GM12891 (cell line): ENCODE measurements at regions not wholly inside any gene's neighbourhood (a gene's known extent, or its start where the extent isn't known, plus 50 kb on each side); places are given as distances from the start of the nearest gene placed in this dataset.

Source experiments
- PAX5 ChIP-seq: IDR thresholded peaks from 2 replicates; pipeline ENCODE4 v1.6.1; 2011; ENCODE audit warnings: low read length, moderate library complexity, mild to moderate bottlenecking; ENCODE audit not compliant: insufficient read depth, severe bottlenecking
- POLR2A ChIP-seq: IDR thresholded peaks from 2 replicates; pipeline ENCODE4 v1.6.1; 2011; ENCODE audit warnings: low read depth, low read length, control low read depth
- POLR2AphosphoS5 ChIP-seq: IDR thresholded peaks from 2 replicates; pipeline ENCODE4 v1.6.1; 2011; ENCODE audit warnings: low read depth, low read length, control low read depth
- POU2F2 ChIP-seq: IDR thresholded peaks from 2 replicates; pipeline ENCODE4 v1.6.1; 2011; ENCODE audit warnings: low read depth, mild to moderate bottlenecking, control low read depth, low read length, moderate library complexity
- SPI1 ChIP-seq: IDR thresholded peaks from 2 replicates; pipeline ENCODE4 v1.6.1; 2011; ENCODE audit warnings: low read depth, low read length, control low read depth
- TAF1 ChIP-seq: IDR thresholded peaks from 2 replicates; pipeline ENCODE4 v1.6.1; 2011; ENCODE audit warnings: low read depth, low read length, control low read depth

DNA sequence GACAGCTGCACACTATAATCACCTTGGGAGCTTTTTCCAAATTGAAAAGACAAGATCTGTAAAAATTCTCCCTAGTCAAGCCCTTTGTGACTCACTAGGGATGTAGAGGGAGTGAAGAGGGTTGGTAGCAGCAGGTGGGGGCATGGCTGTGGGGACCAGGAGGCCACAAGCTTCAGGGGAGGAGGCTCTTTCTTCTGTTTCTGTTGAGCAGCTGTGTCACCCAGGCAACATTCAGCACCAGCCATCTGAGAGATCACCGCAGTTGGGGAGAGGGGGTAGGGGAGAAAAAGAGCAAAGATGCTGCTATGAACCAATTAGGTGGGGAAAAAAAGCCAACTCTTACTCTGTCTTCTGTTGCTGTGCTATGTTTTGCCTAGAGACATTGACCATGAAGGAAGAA is 352.3 kb upstream of the MEIS1 start:
- TF ChIP-seq POLR2A, result no peak
- TF ChIP-seq TAF1, result no peak
- TF ChIP-seq POLR2AphosphoS5, result no peak
- TF ChIP-seq SPI1, result no peak
- no peak for TF ChIP-seq PAX5
- TF ChIP-seq POU2F2, result no peak
